Esophagus muscularis mucosa (tissue), 3 donors: ENCODE measurements at regions not wholly inside any gene's neighbourhood (a gene's known extent, or its start where the extent isn't known, plus 50 kb on each side); places are given as distances from the start of the nearest gene placed in this dataset.

ENCODE experiments used
- POLR2A ChIP-seq: fragments of 450-650 bp; IDR thresholded peaks from one replicate; pipeline ENCODE4 v1.6.1; 2017; ENCODE audit warnings: antibody characterized with exemption, moderate library complexity, mild to moderate bottlenecking, low read depth
- POLR2AphosphoS5 ChIP-seq, 2 donors: sonication (generic); formaldehyde crosslinking; IDR thresholded peaks; one replicate each; pipeline ENCODE4 v1.6.1; 2017; ENCODE audit warnings: antibody characterized with exemption in 2 of 2
- TF ChIP-seq, protein P1 (sequence below), 3 experiments: fragments of 200-600 bp in 2 of 3; fragments of 450-650 bp in 1 of 3; sonication (generic) in 2 of 3; IDR thresholded peaks; one replicate each; pipeline ENCODE4 v1.5.1; 2017 to 2019; ENCODE audit warnings: antibody characterized with exemption in 3 of 3, mild to moderate bottlenecking in 2 of 3, moderate library complexity in 1 of 3

DNA sequence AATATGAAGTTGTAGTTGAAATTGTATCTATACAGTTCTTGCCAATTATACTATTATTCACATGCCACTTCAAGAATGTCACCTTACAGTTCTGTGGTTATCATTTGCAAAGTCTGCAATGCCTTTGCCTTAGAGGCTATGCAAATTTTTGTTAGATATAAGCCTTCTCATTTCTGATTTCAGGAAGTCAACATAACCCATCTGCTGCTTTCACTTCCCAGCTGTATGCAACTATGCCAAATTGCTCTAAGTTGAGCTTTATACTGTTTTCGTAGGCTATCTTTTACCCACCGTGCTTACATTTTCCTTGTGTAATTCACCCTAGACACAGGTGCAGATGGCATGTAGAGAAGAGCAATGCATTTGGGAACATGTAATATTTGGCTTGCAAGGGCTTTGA is 1083.0 kb downstream of the CDH9 start:
- TF ChIP-seq, protein P1, sequence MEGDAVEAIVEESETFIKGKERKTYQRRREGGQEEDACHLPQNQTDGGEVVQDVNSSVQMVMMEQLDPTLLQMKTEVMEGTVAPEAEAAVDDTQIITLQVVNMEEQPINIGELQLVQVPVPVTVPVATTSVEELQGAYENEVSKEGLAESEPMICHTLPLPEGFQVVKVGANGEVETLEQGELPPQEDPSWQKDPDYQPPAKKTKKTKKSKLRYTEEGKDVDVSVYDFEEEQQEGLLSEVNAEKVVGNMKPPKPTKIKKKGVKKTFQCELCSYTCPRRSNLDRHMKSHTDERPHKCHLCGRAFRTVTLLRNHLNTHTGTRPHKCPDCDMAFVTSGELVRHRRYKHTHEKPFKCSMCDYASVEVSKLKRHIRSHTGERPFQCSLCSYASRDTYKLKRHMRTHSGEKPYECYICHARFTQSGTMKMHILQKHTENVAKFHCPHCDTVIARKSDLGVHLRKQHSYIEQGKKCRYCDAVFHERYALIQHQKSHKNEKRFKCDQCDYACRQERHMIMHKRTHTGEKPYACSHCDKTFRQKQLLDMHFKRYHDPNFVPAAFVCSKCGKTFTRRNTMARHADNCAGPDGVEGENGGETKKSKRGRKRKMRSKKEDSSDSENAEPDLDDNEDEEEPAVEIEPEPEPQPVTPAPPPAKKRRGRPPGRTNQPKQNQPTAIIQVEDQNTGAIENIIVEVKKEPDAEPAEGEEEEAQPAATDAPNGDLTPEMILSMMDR (IDR thresholded peaks at IDR 0.05), result no peak
- TF ChIP-seq POLR2A (no peak), POLR2AphosphoS5 (IDR thresholded peaks at IDR 0.05) (no peak)
